ENCODE measurements at regions not wholly inside any gene's neighbourhood (a gene's known extent, or its start where the extent isn't known, plus 50 kb on each side); places are given as distances from the start of the nearest gene placed in this dataset.
"Not testable (repeated sequence)": the region's sequence is repeated elsewhere in the genome, so short reads cannot be mapped to it uniquely, and the experiment has no call there.

DNA sequence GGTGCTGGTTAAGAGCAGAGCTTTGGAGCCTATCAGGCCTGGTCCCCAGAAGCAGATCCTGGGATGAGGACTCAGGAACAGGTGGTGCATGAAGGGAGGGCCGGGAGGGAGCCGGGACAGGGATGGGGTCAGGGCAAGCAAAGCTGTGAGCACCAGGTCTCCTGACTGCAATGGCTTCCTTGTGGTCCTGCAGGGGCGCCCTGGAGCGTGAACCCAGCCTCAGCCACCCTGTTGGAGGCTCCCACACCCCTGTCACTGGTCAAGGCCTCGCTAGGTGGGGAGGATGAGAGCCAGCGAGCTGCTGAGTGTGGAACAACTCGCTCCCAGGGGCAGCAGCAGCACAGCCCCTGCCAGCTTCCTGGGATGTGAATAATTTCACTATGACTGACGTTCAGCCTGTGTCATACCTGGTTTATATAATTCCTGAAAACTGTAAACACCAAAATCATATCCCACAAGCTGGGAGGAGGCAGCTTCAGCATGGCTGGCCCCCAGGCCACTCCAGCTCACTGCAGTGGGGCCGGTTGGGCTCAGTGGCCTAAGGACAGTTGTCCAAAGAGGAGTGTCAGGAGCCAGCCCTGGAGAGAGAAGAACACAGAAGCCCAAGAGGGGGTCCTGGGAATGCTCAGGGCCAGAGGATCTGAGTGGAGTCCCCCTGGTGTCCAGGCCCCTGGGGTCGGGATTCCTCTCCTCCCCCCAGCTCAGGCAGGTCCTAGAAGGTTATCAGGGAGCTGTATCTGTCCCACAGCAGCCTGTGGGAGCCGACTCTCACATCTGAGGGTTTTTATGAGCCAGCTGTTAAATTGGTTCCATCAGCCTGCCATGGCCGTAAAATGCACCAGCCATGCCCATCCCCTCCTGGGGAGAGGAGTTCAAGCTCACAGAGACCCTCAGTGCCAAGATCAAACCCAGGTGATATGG, 272.9 kb downstream of the ADGRD1 start:
- TF ChIP-seq CTCF (IDR thresholded peaks at IDR 0.05) (peak; percentile 4), EZH2phosphoT487 (IDR thresholded peaks at IDR 0.05) (no peak)
- Mint-ChIP-seq H3K4me1 (peaks cover 40% of the 10 kb centered on the region), H3K27me3 (ENCODE audit: insufficient read depth, low read depth) (peaks cover 16% of the 10 kb centered on the region), H3K36me3 (no peaks in the 10 kb centered on the region), H3K9me3 (no peaks in the 10 kb centered on the region), H3K27ac (no peak overlapping the region), H3K4me3 (no peak overlapping the region)
- Histone ChIP-seq H2AFZ (replicated peaks) (no peak overlapping the region), H3K79me2 (ENCODE audit: low read depth) (no peaks in the 10 kb centered on the region), H3K9ac (no peak overlapping the region), H3K4me3 (no peak overlapping the region), H4K20me1 (ENCODE audit: low read depth) (no peaks in the 10 kb centered on the region), H3K4me2 (no peak overlapping the region), H3K27me3 (no peaks in the 10 kb centered on the region), H3K36me3 (no peaks in the 10 kb centered on the region), H3K27ac (no peak overlapping the region), H3F3A (ENCODE audit: low read depth) (peaks cover 10% of the 10 kb centered on the region), H3K9me3 (ENCODE audit: low read depth) (no peaks in the 10 kb centered on the region), H3K4me1 (peaks cover 33% of the 10 kb centered on the region)
- DNase-seq (ENCODE audit: low spot score), result no peak

DNA sequence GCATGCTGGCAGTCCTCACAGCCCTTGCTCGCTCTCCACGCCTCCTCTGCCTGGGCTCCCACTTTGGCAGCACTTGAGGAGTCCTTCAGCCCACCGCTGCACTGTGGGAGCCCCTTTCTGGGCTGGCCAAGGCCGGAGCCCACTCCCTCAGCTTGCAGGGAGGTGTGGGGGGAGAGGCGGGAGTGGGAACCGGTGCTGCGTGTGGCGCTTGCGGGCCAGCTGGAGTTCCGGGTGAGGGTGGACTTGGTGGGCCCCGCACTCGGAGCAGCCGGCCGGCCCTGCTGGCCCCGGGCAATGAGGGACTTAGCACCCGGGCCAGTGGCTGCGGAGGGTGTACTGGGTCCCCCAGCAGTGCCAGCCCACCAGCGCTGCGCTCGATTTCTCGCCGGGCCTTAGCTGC, 273.9 kb downstream of the ADGRD1 start:
- not testable (repeated sequence) for H3K27ac ChIP-seq; H3K9me3 ChIP-seq (ENCODE audit: low read depth); H3K36me3 ChIP-seq; H3F3A ChIP-seq (ENCODE audit: low read depth); H3K4me3 ChIP-seq; H3K9ac ChIP-seq; H3K9me3 Mint-ChIP-seq; H3K4me3 Mint-ChIP-seq; H3K27me3 ChIP-seq; DNase-seq (ENCODE audit: low spot score); H3K4me2 ChIP-seq; H2AFZ ChIP-seq (replicated peaks); H3K79me2 ChIP-seq (ENCODE audit: low read depth); H3K36me3 Mint-ChIP-seq; H4K20me1 ChIP-seq (ENCODE audit: low read depth); H3K27ac Mint-ChIP-seq
- peaks cover 17% of the 10 kb centered on the region for H3K27me3 Mint-ChIP-seq (ENCODE audit: insufficient read depth, low read depth)
- H3K4me1 ChIP-seq, result peaks cover 22% of the 10 kb centered on the region
- peaks cover 36% of the 10 kb centered on the region for H3K4me1 Mint-ChIP-seq

- peaks cover 16% of the 10 kb centered on the region for H3K4me1 ChIP-seq
- H3K36me3 Mint-ChIP-seq; H3K27ac ChIP-seq; H3K79me2 ChIP-seq (ENCODE audit: low read depth); H3K36me3 ChIP-seq; DNase-seq (ENCODE audit: low spot score); H3K9ac ChIP-seq; H3K4me2 ChIP-seq; H4K20me1 ChIP-seq (ENCODE audit: low read depth); H3F3A ChIP-seq (ENCODE audit: low read depth); H3K9me3 Mint-ChIP-seq; H3K4me3 ChIP-seq; H3K27me3 ChIP-seq; H3K9me3 ChIP-seq (ENCODE audit: low read depth); H2AFZ ChIP-seq (replicated peaks): not testable (repeated sequence)
- Mint-ChIP-seq H3K4me1 (peaks cover 36% of the 10 kb centered on the region), H3K4me3 (peak overlapping the region; percentile 52), H3K27ac (peak overlapping the region; percentile 71), H3K27me3 (ENCODE audit: insufficient read depth, low read depth) (peaks cover 20% of the 10 kb centered on the region)
Measured at GRCh38 chr12:131229079-131229425, 275.3 kb downstream of the ADGRD1 start.

DNA sequence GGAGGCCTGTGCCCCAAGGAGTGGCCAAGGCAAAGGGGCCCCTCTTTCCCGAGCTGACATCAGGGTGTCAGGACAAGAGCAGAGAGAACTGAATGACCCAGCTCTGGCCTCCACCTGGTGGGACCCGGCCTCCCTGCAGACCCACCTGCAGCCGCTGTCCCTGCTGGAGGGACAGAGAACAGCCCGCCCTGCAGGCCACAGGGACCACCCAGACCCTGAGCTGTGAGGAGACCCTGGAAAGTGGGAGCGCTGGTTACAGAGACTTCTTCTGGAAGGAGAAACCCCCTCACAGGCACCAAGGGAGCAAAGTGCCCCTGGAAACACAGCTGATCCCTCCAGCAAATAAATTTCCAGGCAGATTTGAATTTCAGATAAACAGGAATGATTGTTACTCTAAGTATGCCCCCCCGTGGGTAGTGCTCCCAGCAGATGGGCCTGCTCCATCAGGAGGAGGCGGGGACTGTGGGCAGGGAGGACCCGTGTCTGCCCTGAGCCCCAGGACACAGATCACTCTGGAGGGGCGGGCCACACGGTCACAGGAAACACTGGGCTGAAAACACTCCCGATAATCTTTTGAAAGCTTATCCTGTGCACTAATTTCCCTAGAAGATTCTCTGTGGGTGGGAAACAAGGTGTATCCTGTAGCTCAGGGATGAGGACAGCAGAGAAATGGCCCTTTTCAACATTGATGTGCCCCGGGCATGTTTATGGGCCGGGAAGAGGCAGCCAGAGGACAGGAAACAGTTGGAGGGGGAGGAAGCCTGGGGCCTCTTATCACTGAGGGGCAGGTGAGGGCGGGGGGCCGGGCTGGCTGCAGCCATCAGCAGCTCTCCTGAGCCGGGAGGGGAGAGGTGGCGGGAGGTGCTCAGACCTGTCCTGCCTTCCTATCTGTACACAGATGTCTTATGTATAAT, 276.0 kb downstream of the ADGRD1 start:
- Mint-ChIP-seq H3K4me1 (peaks cover 39% of the 10 kb centered on the region), H3K27ac (peak overlapping the region; percentile 78), H3K27me3 (ENCODE audit: insufficient read depth, low read depth) (peaks cover 18% of the 10 kb centered on the region), H3K4me3 (peak overlapping the region; percentile 47), H3K9me3 (peaks cover 2% of the 10 kb centered on the region), H3K36me3 (no peaks in the 10 kb centered on the region)
- H4K20me1 ChIP-seq (ENCODE audit: low read depth), result no peaks in the 10 kb centered on the region
- TF ChIP-seq CTCF (IDR thresholded peaks at IDR 0.05) (peak; percentile 28), EZH2phosphoT487 (IDR thresholded peaks at IDR 0.05) (no peak), EZH2 (IDR thresholded peaks at IDR 0.05) (no peak)
- no peaks in the 10 kb centered on the region for H3K9me3 ChIP-seq (ENCODE audit: low read depth)
- no peaks in the 10 kb centered on the region for H3K36me3 ChIP-seq
- H3K9ac ChIP-seq, result no peak overlapping the region
- H3K4me1 ChIP-seq, result peaks cover 21% of the 10 kb centered on the region
- H3F3A ChIP-seq (ENCODE audit: low read depth), result no peaks in the 10 kb centered on the region
- H2AFZ ChIP-seq (replicated peaks), result peak overlapping the region; percentile 84
- H3K4me3 ChIP-seq, result no peak overlapping the region
- peak overlapping the region; percentile 55 for H3K4me2 ChIP-seq
- no peak overlapping the region for H3K27ac ChIP-seq
- DNase-seq (ENCODE audit: low spot score), result peak; percentile 56
- H3K79me2 ChIP-seq (ENCODE audit: low read depth), result no peaks in the 10 kb centered on the region
- no peaks in the 10 kb centered on the region for H3K27me3 ChIP-seq
